GM10248 (cell line): ENCODE measurements at regions not wholly inside any gene's neighbourhood (a gene's known extent, or its start where the extent isn't known, plus 50 kb on each side); places are given as distances from the start of the nearest gene placed in this dataset.

ENCODE experiments used
- CTCF ChIA-PET: fragments of 300-600 bp; sonication (Branson Sonifier 250); formaldehyde crosslinking; extraction: SDS; loops from one replicate; lab custom pipeline; 2021; ENCODE audit warnings: antibody characterized with exemption; lab: Yijun Ruan, JAX
- POLR2A ChIA-PET: fragments of 350-650 bp; sonication (Branson Sonifier 250); formaldehyde crosslinking; extraction: SDS; loops from one replicate; lab custom pipeline; 2020; ENCODE audit warnings: antibody characterized with exemption; lab: Yijun Ruan, JAX
- DNase-seq: peaks from one replicate; pipeline ENCODE4 v3.0.0; 2012; ENCODE audit errors: extremely low spot score
- TF ChIP-seq, protein P1 (sequence below): IDR thresholded peaks from 2 replicates; pipeline ENCODE4 v1.5.1; 2012; ENCODE audit warnings: mild to moderate bottlenecking, low read depth; ENCODE audit errors: extremely low read depth, missing control alignments, control extremely low read depth

DNA sequence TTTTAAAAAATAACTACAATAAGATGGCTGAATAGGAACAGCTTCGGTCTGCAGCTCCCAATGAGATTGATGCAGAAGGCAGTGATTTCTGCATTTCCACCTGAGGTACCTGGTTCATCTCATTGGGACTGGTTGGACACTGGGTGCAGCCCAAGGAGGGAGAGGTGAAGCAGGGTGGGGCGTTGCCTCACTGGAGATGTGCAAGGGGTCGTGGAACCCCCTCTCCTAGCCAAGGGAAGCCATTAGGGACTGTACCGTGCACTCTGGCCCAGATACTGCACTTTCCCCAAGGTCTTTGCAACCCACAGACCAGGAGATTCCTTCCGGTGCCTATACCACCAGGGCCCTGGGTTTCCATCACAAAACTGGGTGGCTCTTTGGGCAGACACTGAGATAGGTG, 640.1 kb downstream of the IQCM start:
- CTCF ChIA-PET: interaction anchor here (1.0 kb wide), 1 partner anchor 20 kb away, joined by 3 read pairs; no protein-coding TSS in a partner anchor
- POLR2A ChIA-PET: no interaction called here
- TF ChIP-seq, protein P1, sequence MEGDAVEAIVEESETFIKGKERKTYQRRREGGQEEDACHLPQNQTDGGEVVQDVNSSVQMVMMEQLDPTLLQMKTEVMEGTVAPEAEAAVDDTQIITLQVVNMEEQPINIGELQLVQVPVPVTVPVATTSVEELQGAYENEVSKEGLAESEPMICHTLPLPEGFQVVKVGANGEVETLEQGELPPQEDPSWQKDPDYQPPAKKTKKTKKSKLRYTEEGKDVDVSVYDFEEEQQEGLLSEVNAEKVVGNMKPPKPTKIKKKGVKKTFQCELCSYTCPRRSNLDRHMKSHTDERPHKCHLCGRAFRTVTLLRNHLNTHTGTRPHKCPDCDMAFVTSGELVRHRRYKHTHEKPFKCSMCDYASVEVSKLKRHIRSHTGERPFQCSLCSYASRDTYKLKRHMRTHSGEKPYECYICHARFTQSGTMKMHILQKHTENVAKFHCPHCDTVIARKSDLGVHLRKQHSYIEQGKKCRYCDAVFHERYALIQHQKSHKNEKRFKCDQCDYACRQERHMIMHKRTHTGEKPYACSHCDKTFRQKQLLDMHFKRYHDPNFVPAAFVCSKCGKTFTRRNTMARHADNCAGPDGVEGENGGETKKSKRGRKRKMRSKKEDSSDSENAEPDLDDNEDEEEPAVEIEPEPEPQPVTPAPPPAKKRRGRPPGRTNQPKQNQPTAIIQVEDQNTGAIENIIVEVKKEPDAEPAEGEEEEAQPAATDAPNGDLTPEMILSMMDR: no peak
- no peak for DNase-seq

DNA sequence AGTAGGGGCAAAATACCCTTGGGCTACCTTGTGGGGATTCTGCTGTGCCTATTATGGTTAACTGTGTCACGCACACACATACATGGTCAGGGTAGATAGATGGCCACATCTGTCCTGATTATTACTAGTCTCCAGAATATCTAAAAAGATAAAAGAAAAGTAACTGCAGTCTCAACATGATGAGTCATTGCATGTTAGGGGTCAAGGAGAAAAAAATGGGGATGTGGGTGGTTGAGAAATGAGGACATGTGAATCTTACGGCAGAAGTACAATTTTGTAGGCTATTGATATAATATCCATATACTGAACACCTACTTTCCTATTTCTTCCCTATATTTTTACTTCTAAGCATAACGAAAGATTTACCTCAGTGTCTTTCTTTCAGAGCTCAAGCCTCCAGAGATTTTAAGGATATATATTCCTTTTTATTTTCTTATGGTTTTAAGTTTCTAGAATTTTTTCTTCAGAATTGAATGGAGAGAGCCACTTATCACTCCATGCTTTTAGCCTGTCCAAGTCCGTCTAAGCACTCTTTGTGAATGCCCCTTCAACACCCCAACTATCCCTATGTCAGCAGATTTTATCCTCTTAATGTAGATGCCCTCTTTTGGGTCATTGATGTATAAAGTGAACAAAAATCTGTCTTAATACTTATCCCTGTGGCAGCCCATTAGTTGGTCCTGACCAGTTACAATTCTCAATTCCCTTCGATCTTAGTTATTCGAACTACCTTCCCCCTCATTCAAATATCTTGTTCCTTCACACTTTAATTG, 642.2 kb downstream of the IQCM start:
- ChIA-PET CTCF (no interaction called here), POLR2A (no interaction called here)
- TF ChIP-seq, protein P1: no peak
- no peak for DNase-seq

DNA sequence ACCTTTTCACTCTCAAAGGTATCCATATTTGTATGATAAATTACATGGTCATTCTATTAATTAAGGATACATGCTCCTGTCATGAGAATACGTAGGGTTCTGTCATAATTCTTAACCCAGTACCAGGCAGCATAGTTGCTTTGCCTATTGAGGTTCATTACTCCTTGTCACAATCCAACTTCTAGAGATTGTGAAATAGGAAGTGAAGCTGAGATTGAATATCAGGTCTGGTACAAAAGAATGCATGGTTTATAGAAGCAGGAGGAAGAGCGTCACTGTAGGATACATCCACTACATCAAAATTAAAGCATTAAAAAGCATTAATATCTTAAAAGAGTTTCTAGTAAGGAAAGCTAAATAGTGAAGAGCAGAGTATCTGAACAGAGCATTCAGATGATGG, 647.0 kb downstream of the IQCM start:
- TF ChIP-seq, protein P1: no peak
- DNase-seq: no peak
- ChIA-PET POLR2A (no interaction called here), CTCF (no interaction called here)

DNA sequence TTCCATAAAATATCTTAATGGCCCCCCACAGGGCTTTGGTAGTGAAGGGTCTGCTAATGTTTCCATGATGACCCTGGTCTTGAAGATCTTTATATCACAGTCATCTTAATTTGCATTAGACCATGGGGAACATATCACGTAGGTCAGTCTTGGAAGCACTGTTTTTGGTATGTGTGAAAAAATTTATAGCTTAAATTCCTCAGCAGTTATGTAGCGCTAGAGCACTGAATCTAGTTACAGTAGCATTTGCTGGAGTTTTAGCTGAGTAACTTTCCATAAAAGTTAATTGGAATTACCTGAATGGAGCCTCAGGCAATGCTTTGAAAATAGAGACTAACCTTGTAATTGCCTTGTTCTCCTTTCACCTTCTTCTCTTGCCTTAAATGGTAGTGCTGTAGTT, 648.8 kb downstream of the IQCM start:
- TF ChIP-seq, protein P1: no peak
- DNase-seq: no peak
- ChIA-PET POLR2A (no interaction called here), CTCF (no interaction called here)

DNA sequence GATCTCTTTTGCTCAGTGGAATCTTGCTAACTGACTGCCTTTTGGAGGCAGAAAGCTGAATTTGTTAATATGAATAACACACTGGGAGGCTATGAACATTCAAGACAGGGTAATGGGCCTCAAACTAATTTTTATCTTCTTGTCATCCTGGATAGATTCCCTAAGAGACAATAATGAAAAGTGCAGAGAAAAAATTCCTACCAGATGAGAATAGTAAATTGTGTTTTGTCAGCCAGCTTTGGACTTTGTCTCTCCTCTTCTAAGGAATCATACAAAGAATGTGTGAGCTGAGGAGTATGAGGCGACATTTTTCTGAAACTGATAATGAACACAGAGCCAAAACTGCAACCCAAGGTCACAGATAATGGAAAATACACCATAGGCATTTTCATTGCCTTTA, 649.3 kb downstream of the IQCM start:
- no peak for DNase-seq
- TF ChIP-seq, protein P1: no peak
- ChIA-PET CTCF (no interaction called here), POLR2A (no interaction called here)

DNA sequence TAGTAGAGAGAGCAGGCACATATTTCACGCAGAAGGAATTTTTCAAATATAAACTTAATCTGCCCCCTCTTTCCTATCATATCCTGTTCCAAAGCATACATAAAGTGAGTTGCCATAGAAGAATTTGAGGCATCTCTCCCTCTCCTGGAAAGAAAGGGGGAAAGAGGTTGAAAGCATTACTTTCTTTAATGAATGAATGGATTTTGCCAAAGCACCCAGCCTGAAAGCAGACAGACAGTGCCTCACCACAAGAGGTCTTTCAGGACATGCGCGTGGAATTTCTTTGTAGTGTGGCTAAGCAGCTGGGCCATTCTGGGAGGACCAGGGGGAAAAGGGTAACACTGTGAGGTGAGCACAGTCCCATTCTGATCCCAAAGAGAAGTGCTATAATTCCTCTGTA, 651.4 kb downstream of the IQCM start:
- ChIA-PET POLR2A (no interaction called here), CTCF (no interaction called here)
- TF ChIP-seq, protein P1: no peak
- DNase-seq: no peak
